Epidermal melanocyte (primary cell): ENCODE measurements at regions not wholly inside any gene's neighbourhood (a gene's known extent, or its start where the extent isn't known, plus 50 kb on each side); places are given as distances from the start of the nearest gene placed in this dataset.

Source experiments
- DNase-seq: peaks from one replicate; pipeline ENCODE4 v3.0.0; 2011; ENCODE audit warnings: low spot score; ENCODE audit not compliant: insufficient read length

GRCh38 chr10:131648386-131649020, 252.3 kb upstream of the PPP2R2D start:
- DNase-seq, result no peak

- no peak for DNase-seq
Measured at GRCh38 chr10:131649617-131650016, 251.2 kb upstream of the PPP2R2D start.

DNA sequence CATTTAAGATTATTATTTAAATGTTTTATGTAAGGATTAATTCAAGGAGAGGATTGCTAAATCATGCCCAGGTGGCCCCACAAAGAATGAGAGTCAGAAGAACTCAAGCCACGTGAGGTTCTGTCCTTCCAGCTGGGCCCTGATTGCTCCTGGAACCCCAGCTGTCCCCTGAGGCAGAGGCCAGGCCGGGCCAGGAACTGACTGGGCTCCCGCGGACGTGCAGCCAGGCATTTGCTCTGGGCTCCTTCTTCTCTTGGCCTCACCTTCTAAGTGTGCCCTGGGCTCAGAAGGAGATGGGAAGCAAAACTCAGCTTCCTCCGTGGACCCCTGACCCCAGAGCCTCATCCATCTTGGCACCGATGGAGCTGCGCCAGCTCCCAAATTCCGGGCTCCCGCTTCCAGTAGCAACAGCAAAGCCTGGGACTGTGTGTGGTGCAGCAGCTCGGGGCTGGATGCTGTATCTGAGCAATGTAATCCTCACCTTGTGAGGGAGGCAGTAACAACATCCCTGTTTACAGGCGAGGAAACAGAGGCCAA, 250.6 kb upstream of the PPP2R2D start:
- DNase-seq, result no peak

GRCh38 chr10:131650771-131651673, 249.8 kb upstream of the PPP2R2D start:
- DNase-seq, result no peak

GRCh38 chr10:131651674-131652437, 249.0 kb upstream of the PPP2R2D start:
- DNase-seq, result no peak

- no peak for DNase-seq
Measured at GRCh38 chr10:131652438-131653139, 248.2 kb upstream of the PPP2R2D start.

DNA sequence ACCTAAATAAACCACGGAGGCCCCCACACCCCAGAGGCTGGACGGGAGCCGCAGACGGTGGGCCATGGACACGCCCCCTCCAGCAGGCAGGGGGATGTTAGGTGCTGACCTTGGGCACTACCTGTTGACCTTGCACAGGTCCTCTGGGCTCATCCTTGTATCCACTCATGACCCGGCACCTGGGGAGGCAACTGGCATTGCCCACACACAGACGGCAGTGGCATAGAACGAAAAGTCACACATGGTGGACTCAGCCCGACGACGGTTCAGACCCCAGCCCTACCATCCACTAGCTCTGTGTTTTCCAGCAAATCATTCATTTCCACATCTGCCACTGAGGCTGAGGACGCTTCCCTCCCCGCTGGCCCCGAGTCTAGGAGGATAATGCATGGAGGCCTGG, 247.7 kb upstream of the PPP2R2D start:
- no peak for DNase-seq

DNA sequence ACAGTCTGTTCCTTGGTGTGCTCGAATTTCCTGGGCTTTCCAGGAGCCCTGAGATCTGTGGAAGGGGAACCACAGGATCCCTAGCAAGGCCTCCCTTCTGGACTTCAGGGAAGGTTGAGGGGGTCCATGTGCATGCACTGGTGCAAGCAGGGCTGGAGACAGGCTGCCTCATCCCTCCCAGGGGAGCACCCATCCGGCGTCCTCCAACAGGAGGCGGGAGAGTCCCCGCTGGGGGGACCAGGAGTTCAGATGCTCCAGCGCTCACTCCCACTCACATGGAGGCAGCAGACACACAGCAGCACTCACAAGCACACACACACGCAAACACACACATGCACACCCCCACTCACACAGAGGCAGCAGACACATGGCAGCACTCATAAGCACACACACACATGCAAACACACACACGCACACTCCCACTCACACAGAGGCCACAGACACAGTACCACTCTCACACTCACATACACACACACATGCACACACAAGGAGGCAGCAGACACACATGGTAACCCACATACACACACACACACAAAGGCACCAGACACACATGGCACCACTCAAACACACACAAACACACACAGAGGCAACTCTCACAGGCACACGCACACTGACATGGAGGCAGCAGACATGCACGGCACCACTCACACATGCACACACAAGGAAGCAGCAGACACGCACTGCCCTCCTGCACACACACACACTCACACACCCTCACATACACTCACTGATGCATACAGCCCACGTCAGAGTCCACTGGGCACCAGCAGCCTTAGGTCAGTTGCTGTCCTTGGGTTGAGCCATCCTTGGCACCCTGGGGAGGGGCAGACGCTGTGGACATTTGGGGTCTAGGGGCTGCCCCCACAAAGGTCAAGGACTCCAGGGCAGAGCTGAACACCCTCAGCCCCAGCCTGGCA, 247.0 kb upstream of the PPP2R2D start:
- no peak for DNase-seq

DNA sequence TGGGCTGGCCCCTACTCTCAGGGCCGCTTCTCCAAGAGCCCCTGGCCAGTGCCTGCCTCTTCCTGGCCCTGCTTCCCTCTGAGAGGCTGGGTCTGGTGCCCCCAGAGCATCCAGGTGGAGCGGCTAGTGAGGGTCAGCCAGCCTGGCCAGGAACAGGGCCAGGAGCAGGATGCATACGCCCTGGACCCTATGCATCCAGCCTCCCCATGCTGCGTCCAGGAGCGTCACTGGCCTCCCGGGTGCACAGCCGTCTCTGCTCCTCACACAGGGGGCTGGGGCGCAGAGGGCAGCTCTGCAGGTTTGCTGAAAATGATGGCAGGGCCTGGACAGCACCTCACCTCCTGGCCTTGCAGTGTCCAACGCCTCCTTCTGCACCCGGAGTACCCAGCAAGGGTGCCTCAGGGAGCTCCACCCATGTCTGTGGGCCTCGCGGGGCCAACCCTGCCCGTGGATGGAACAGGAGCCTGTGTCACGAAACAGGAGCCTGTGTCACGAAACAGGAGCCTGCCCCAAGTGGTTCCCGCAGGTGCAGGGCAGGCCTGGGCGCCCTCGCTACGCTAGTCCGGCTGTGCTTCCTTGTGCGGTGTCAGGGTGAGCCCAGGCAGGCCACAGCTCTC, 246.2 kb upstream of the PPP2R2D start:
- DNase-seq, result no peak

GRCh38 chr10:131655101-131655849, 245.5 kb upstream of the PPP2R2D start:
- no peak for DNase-seq

DNA sequence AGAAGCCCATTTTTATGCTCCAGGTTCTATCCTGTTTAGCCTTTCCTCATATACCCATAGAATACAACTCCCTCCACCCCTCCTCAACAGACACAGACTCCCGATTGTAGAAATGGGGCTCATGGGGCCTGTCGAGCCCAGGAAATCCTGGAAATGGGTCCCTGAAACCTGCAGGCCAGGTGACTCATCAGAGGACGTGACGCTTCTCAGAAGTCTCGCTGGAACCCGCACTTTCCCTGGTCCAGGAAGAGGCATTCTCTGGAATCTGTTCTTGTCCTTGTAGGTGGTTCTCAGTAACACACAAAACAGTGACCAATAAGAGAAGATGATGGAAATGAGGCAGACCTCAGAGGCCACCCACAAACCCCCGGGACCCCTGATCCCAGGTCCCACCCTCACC, 244.8 kb upstream of the PPP2R2D start:
- no peak for DNase-seq

GRCh38 chr10:131656431-131656841, 244.4 kb upstream of the PPP2R2D start:
- DNase-seq, result no peak

- no peak for DNase-seq
Measured at GRCh38 chr10:131657318-131657984, 243.4 kb upstream of the PPP2R2D start.

DNA sequence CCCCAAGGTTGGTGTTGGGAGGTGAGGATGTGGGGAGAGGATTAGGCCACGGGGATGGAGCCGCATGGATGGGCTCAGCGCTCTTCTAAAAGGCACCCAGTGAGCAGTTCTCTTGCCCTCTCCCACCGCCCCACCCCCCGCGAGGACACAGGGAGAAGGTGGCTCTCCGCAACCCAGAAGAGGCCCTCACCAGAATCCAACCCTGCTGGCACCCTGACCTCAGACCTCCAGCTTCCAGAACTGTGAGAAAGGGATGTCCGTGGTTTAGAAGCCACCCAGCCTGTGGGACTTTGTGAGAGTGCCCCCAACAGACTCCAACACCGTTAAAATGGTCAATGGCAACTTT, 242.8 kb upstream of the PPP2R2D start:
- no peak for DNase-seq

DNA sequence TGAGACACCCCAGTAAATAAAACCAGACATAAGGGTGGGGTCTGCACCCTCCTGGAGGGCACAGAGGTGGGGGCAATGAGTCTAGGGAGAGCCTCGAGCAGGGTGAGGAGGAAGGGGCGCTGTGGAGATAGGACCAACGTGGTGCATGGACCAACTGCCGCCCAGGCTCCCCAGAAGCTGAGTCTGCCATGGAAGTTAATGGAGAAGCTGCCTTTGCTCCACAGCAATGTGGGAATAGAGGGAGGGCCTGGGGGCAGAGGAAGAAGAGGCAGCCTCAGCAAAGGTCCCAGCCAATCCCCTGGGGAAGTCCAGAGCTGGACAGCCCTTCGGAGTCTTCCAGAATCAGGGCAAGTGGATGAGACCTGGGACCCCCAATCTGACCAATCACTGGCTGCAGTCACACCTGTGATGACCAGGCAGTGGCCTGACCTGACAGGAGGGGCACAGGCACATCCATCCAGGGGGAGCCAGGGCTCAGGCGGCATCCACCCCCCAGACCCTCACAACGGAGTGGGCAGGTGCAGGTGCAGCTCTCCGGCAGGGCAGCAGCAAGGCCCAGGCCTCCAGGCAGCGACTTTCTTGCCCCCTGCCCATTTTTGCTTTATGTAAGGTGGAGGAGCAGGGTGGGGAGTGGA, 242.2 kb upstream of the PPP2R2D start:
- no peak for DNase-seq

GRCh38 chr10:131660427-131660826, 240.4 kb upstream of the PPP2R2D start:
- no peak for DNase-seq

- DNase-seq, result no peak
Measured at GRCh38 chr10:131662851-131663250, 238.0 kb upstream of the PPP2R2D start.

DNA sequence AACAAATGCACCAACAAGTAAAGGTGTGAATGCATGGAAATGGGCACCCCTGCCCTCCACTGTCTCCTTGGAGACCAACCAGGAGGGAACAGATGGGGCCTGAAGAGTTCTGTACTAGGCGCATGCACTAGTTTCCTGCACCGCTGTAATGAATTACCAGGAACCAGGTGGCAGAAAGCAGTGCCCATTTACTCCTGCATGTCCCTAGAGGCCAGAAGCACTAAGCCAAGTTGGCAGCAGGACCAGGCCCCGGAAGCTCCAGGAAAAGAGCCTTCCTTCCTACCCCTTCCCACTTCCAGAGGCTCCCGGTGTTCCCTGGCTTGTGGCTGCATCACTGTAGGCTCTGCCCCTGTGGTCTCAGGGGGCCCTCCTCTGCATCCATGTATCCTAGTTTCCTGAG, 237.5 kb upstream of the PPP2R2D start:
- DNase-seq, result no peak
